ENCODE measurements at regions not wholly inside any gene's neighbourhood (a gene's known extent, or its start where the extent isn't known, plus 50 kb on each side); places are given as distances from the start of the nearest gene placed in this dataset.

DNA sequence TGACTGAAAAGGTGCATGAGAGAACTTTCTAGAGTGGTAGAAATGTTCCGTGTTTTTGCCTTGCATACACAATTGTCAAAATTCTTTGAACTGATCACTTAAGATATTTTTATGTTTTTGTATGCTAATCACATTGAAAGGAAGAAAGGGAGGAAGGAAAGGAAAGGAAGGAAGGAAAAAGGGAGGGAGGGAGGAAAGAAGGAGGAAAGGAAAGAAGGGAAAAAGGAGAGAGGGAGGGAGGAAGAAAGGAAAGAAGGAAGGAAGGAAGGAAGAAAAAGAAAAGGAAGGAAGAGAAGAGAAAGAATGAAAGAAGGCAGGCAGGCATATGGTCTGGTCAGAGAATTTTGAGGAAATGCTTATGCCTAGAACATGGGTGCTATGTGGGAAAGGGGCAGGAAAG is 68.4 kb upstream of the PGBD5 start:
- no CpG with 5 or more reads among the region's 1 CpG for WGBS (ENCODE audit: insufficient coverage)

DNA sequence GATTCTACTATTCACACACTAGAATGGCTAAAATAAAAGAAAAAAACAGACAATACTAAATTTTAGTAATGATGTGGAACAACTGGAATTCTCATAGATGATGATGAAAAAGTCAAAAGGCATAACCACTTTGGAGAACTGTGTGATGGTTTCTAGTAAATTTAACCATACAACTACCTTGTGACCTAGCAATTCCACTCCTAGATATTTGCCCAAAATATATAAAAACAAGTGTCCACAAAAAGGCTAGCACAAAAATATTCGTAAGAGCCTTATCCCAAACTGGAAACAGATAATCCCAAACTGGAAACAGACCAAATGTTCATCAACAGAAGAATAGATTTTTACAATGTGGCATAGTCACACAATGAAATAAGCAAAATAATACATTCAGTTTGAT is 67.9 kb upstream of the PGBD5 start:
- no peak overlapping the region for H3K4me3 ChIP-seq (replicated peaks in 1 of 3; ENCODE audit: low read depth in 2 of 3, low read length in 3 of 3)
- H3K9me3 Mint-ChIP-seq, result peaks cover 1 to 16% (median 8%) of the 10 kb centered on the region in 7 donors
- H4K20me1 ChIP-seq (ENCODE audit: insufficient read depth, low read length), result no peaks in the 10 kb centered on the region
- no peaks in the 10 kb centered on the region for H3K4me1 Mint-ChIP-seq
- no peaks in the 10 kb centered on the region for H3K4me1 ChIP-seq (ENCODE audit: control insufficient read depth in 1 of 2, insufficient read depth in 2 of 2, low read length in 2 of 2)
- H3K4me2 ChIP-seq (replicated peaks; ENCODE audit: extremely low read depth, low read length, poor library complexity, severe bottlenecking), result no peak overlapping the region
- H3K27ac Mint-ChIP-seq, result no peak overlapping the region
- H3K27me3 Mint-ChIP-seq (ENCODE audit: low read depth in 3 of 3), result peaks cover 6 to 12% (median 10%) of the 10 kb centered on the region in 3 donors
- H2AFZ ChIP-seq (ENCODE audit: insufficient read depth, low read depth, low read length, poor library complexity, severe bottlenecking), result no peak overlapping the region
- H3K4me3 Mint-ChIP-seq, result no peak overlapping the region
- no peak overlapping the region for H3K9ac ChIP-seq (ENCODE audit: insufficient read depth, low read length, poor library complexity, severe bottlenecking)
- TF ChIP-seq, protein P1, sequence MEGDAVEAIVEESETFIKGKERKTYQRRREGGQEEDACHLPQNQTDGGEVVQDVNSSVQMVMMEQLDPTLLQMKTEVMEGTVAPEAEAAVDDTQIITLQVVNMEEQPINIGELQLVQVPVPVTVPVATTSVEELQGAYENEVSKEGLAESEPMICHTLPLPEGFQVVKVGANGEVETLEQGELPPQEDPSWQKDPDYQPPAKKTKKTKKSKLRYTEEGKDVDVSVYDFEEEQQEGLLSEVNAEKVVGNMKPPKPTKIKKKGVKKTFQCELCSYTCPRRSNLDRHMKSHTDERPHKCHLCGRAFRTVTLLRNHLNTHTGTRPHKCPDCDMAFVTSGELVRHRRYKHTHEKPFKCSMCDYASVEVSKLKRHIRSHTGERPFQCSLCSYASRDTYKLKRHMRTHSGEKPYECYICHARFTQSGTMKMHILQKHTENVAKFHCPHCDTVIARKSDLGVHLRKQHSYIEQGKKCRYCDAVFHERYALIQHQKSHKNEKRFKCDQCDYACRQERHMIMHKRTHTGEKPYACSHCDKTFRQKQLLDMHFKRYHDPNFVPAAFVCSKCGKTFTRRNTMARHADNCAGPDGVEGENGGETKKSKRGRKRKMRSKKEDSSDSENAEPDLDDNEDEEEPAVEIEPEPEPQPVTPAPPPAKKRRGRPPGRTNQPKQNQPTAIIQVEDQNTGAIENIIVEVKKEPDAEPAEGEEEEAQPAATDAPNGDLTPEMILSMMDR (IDR thresholded peaks at IDR 0.05), result no peak
- WGBS (ENCODE audit: insufficient coverage), result 100% methylated on average over 1 of the region's 1 CpG
- no peak for DNase-seq
- H3K27me3 ChIP-seq (ENCODE audit: control insufficient read depth in 2 of 2, insufficient read depth in 2 of 2, low read length in 2 of 2), result peaks cover 2 to 6% of the 10 kb centered on the region in 2 donors
- no peaks in the 10 kb centered on the region for H3K79me2 ChIP-seq (ENCODE audit: insufficient read depth, low read length)
- peaks cover 0 to 4% of the 10 kb centered on the region in 2 donors for H3K9me3 ChIP-seq (replicated peaks in 1 of 2; ENCODE audit: control insufficient read depth in 1 of 2, insufficient read depth in 1 of 2, low read length in 2 of 2)
- no peak overlapping the region for H3K27ac ChIP-seq (ENCODE audit: low read depth in 1 of 2, low read length in 2 of 2)
- intact Hi-C loops (cut with micrococcal nuclease), result no loop called here
- no peaks in the 10 kb centered on the region for H3K36me3 ChIP-seq (replicated peaks in 1 of 2; ENCODE audit: control insufficient read depth in 1 of 2, insufficient read depth in 2 of 2, low read length in 2 of 2)
- no peaks in the 10 kb centered on the region for H3K36me3 Mint-ChIP-seq

More for the DNA sequence above, 68.4 kb upstream of the PGBD5 start:
- TF ChIP-seq, protein P1 (IDR thresholded peaks at IDR 0.05), result no peak
- H3K27me3 Mint-ChIP-seq (ENCODE audit: low read depth in 3 of 3), result peaks cover 7 to 11% (median 10%) of the 10 kb centered on the region in 3 donors
- H3K4me3 Mint-ChIP-seq, result no peak overlapping the region
- intact Hi-C loops (cut with micrococcal nuclease), result no loop called here
- Histone ChIP-seq H3K9ac (ENCODE audit: insufficient read depth, low read length, poor library complexity, severe bottlenecking) (no peak overlapping the region), H2AFZ (ENCODE audit: insufficient read depth, low read depth, low read length, poor library complexity, severe bottlenecking) (no peak overlapping the region), H3K4me2 (replicated peaks; ENCODE audit: extremely low read depth, low read length, poor library complexity, severe bottlenecking) (no peak overlapping the region), H3K4me1 (ENCODE audit: control insufficient read depth in 1 of 2, insufficient read depth in 2 of 2, low read length in 2 of 2) (no peaks in the 10 kb centered on the region), H3K36me3 (replicated peaks in 1 of 2; ENCODE audit: control insufficient read depth in 1 of 2, insufficient read depth in 2 of 2, low read length in 2 of 2) (no peaks in the 10 kb centered on the region), H4K20me1 (ENCODE audit: insufficient read depth, low read length) (no peaks in the 10 kb centered on the region), H3K27ac (ENCODE audit: low read depth in 1 of 2, low read length in 2 of 2) (no peak overlapping the region), H3K79me2 (ENCODE audit: insufficient read depth, low read length) (no peaks in the 10 kb centered on the region), H3K27me3 (ENCODE audit: control insufficient read depth in 2 of 2, insufficient read depth in 2 of 2, low read length in 2 of 2) (peaks cover 2 to 6% of the 10 kb centered on the region in 2 donors), H3K9me3 (replicated peaks in 1 of 2; ENCODE audit: control insufficient read depth in 1 of 2, insufficient read depth in 1 of 2, low read length in 2 of 2) (peaks cover 0 to 4% of the 10 kb centered on the region in 2 donors), H3K4me3 (replicated peaks in 1 of 3; ENCODE audit: low read depth in 2 of 3, low read length in 3 of 3) (no peak overlapping the region)
- no peak for DNase-seq
- H3K4me1 Mint-ChIP-seq, result no peaks in the 10 kb centered on the region
- H3K27ac Mint-ChIP-seq, result no peak overlapping the region
- H3K9me3 Mint-ChIP-seq, result peaks cover 3 to 20% (median 9%) of the 10 kb centered on the region in 7 donors
- H3K36me3 Mint-ChIP-seq, result no peaks in the 10 kb centered on the region
